Mesendoderm (in vitro differentiated cells): ENCODE measurements at regions not wholly inside any gene's neighbourhood (a gene's known extent, or its start where the extent isn't known, plus 50 kb on each side); places are given as distances from the start of the nearest gene placed in this dataset.

Experiments
- DNase-seq: peaks from one replicate; pipeline ENCODE4 v3.0.0; 2013
- H2AK5ac ChIP-seq: 2 replicates; pipeline ENCODE4 v1.6.1; 2013; ENCODE audit warnings: low read length, inconsistent platforms
- H2BK120ac ChIP-seq: 2 replicates; pipeline ENCODE4 v1.6.1; 2013; ENCODE audit warnings: low read depth, mild to moderate bottlenecking, low read length, moderate library complexity, mixed read lengths
- H2BK15ac ChIP-seq: replicated peaks from 2 replicates; pipeline ENCODE4 v1.6.1; 2013; ENCODE audit warnings: low read depth, mild to moderate bottlenecking, moderate library complexity
- H2BK5ac ChIP-seq: 2 replicates; pipeline ENCODE4 v1.6.1; 2013; ENCODE audit warnings: low read length, inconsistent platforms
- H3K18ac ChIP-seq: 2 replicates; pipeline ENCODE4 v1.6.1; 2013; ENCODE audit warnings: mild to moderate bottlenecking, low read length, mixed read lengths
- H3K23ac ChIP-seq: one replicate; pipeline ENCODE4 v1.6.1; 2013; ENCODE audit warnings: low read length
- H3K27ac ChIP-seq: 2 replicates; pipeline ENCODE4 v1.5.1; 2013; ENCODE audit warnings: low read depth, mild to moderate bottlenecking, inconsistent platforms, low read length, moderate library complexity
- H3K27me3 ChIP-seq: 2 replicates; pipeline ENCODE4 v1.6.1; 2013; ENCODE audit warnings: low read length, control low read depth, mild to moderate bottlenecking, inconsistent platforms; ENCODE audit not compliant: insufficient read depth, poor library complexity
- H3K36me3 ChIP-seq: 2 replicates; pipeline ENCODE4 v1.6.1; 2013; ENCODE audit warnings: low read length, inconsistent platforms; ENCODE audit not compliant: control insufficient read depth, insufficient read depth
- H3K4ac ChIP-seq: one replicate; pipeline ENCODE4 v1.6.1; 2013; ENCODE audit warnings: low read depth, mild to moderate bottlenecking, low read length, moderate library complexity
- H3K4me1 ChIP-seq: 2 replicates; pipeline ENCODE4 v1.6.1; 2013; ENCODE audit warnings: low read depth, low read length, inconsistent platforms; ENCODE audit not compliant: control insufficient read depth
- H3K4me2 ChIP-seq: 2 replicates; pipeline ENCODE4 v1.6.1; 2013; ENCODE audit warnings: low read length
- H3K4me3 ChIP-seq: 2 replicates; pipeline ENCODE4 v1.5.1; 2013; ENCODE audit warnings: mild to moderate bottlenecking, low read length
- H3K56ac ChIP-seq: one replicate; pipeline ENCODE4 v1.6.1; 2013; ENCODE audit warnings: low read length
- H3K79me1 ChIP-seq: 2 replicates; pipeline ENCODE4 v1.6.1; 2013; ENCODE audit warnings: low read length, inconsistent platforms
- H3K79me2 ChIP-seq: 2 replicates; pipeline ENCODE4 v1.6.1; 2013; ENCODE audit warnings: mild to moderate bottlenecking, low read length; ENCODE audit not compliant: control insufficient read depth, insufficient read depth
- H3K9ac ChIP-seq: 2 replicates; pipeline ENCODE4 v1.6.1; 2013; ENCODE audit warnings: low read length, inconsistent platforms
- H4K5ac ChIP-seq: one replicate; pipeline ENCODE4 v1.6.1; 2013; ENCODE audit warnings: low read length
- H4K8ac ChIP-seq: one replicate; pipeline ENCODE4 v1.6.1; 2013; ENCODE audit warnings: low read depth, mild to moderate bottlenecking, control low read depth, low read length, moderate library complexity
- WGBS: extraction: QIAGEN DNeasy Blood & Tissue Kit; methylation state at CpG from one replicate; pipeline ENCODE4 v1.1.7; 2013; ENCODE audit warnings: low lambda C conversion rate, missing lambda C conversion rate; ENCODE audit not compliant: insufficient coverage; ENCODE audit errors: extremely low coverage; 5-methylcytosine and 5-hydroxymethylcytosine counted together

DNA sequence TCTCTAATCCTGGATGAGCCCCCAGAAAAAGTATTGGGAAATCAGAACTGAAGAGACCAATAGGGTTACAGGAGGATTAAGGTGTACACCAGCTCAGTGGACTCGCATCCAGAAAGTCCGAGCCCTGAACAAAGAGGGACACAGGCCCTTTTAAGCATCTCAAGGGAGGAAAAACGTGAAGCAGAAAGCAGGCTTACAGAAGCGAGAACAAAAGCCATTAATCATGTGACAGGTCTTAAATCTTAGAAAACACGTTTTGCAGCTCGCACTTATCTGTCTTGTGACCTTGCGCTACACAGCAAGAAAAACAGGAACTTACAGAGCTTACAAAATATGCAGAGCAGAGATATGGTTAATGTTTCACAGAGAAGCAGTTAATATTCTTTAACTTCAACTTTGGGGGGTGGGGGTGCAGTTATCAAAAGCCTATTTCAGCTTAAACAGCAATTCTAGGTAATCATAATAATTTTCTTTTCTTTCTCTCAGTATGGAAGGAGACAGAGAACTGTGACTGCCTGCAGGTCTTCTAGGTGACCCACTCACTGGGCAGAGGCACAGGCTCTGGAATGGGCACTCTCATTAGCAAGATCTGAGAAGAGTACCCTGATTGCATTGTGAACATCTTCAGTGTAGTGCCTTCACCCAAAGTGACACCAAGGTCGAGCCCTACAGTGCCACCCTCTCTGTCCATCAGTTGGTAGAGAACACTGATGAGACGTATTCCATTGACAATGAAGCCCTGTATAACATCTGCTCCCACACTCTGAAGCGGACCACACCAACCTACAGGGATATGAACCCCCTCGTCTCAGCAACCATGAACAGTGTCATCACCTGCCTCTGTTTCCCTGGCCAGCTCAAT is 65.0 kb upstream of the MOCS1 start:
- no peak overlapping the region for H3K56ac ChIP-seq
- H4K5ac ChIP-seq: no peak overlapping the region
- no peak overlapping the region for H3K4ac ChIP-seq
- H3K4me2 ChIP-seq: no peak overlapping the region
- H3K4me3 ChIP-seq: no peak overlapping the region
- H3K27ac ChIP-seq: no peak overlapping the region
- no peak overlapping the region for H2AK5ac ChIP-seq
- H4K8ac ChIP-seq: no peak overlapping the region
- no peak for DNase-seq
- WGBS: no CpG with 5 or more reads among the region's 11 CpGs
- no peak overlapping the region for H2BK5ac ChIP-seq
- no peaks in the 10 kb centered on the region for H3K79me1 ChIP-seq
- H3K79me2 ChIP-seq: no peaks in the 10 kb centered on the region
- H3K18ac ChIP-seq: no peak overlapping the region
- no peak overlapping the region for H2BK15ac ChIP-seq
- no peak overlapping the region for H3K9ac ChIP-seq
- no peak overlapping the region for H3K23ac ChIP-seq
- H3K4me1 ChIP-seq: no peaks in the 10 kb centered on the region
- no peaks in the 10 kb centered on the region for H3K36me3 ChIP-seq
- no peak overlapping the region for H2BK120ac ChIP-seq
- H3K27me3 ChIP-seq: no peaks in the 10 kb centered on the region

DNA sequence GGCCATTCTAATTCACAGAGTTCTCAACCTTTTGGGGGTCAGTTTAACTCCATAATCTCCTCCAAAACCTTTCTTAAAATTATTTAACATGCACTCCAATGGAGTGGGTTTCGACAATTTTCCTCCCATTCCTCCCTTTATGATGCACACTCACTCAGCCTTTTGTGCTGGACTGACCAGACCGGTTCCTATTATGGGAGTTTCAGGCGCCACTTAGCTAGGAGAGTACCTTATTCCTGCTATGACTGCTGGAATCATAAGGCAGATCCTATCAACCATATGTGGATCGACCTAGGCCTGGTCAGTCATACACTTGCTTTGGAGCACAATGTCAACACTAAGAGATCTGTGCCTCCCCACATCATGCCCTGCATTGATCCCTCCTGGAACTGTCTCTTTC is 63.9 kb upstream of the MOCS1 start:
- Histone ChIP-seq H3K56ac (no peak overlapping the region), H3K4me1 (no peaks in the 10 kb centered on the region), H3K18ac (no peak overlapping the region), H3K27me3 (no peaks in the 10 kb centered on the region), H3K23ac (no peak overlapping the region), H3K79me2 (no peaks in the 10 kb centered on the region), H2AK5ac (no peak overlapping the region), H2BK5ac (no peak overlapping the region), H3K4me2 (no peak overlapping the region), H2BK15ac (no peak overlapping the region), H4K5ac (no peak overlapping the region), H3K27ac (no peak overlapping the region), H3K9ac (no peak overlapping the region), H3K79me1 (no peaks in the 10 kb centered on the region), H3K36me3 (no peaks in the 10 kb centered on the region), H3K4ac (no peak overlapping the region), H2BK120ac (no peak overlapping the region), H3K4me3 (no peak overlapping the region), H4K8ac (no peak overlapping the region)
- WGBS: no CpG with 5 or more reads among the region's 4 CpGs
- DNase-seq: no peak

DNA sequence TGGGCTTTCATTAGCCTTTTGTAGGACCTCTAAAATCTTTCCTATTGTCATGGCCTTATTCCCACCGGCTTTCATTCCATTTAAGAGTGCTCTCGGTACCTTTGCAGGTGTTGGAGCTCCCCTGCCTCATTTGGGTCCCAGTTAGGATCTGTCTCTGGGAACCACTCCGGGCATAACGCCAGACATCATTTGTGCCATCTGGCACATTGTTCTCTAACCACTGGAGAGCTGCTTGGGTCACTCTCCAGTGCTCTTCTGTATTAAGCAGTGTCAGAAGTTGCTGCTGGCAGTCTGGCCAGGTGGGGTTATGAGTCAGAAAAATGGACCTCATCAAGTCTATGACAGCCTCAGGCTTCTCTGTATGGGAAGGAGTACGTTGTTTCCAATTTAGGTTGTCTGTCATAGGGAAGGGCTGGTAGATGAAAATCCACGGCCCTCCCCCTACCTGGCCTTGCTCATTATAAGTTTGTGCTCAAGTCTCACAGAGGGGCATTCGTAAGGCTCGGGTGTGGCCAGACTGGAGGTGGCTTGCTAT is 62.9 kb upstream of the MOCS1 start:
- no peak for DNase-seq
- Histone ChIP-seq H4K8ac (no peak overlapping the region), H2BK120ac (no peak overlapping the region), H3K36me3 (no peaks in the 10 kb centered on the region), H3K4me2 (no peak overlapping the region), H3K4me1 (no peaks in the 10 kb centered on the region), H3K23ac (no peak overlapping the region), H3K18ac (no peak overlapping the region), H3K79me1 (no peaks in the 10 kb centered on the region), H3K56ac (no peak overlapping the region), H2AK5ac (no peak overlapping the region), H2BK5ac (no peak overlapping the region), H3K4ac (no peak overlapping the region), H2BK15ac (no peak overlapping the region), H3K27ac (no peak overlapping the region), H3K79me2 (no peaks in the 10 kb centered on the region), H3K4me3 (no peak overlapping the region), H4K5ac (no peak overlapping the region), H3K27me3 (no peaks in the 10 kb centered on the region), H3K9ac (no peak overlapping the region)
- no CpG with 5 or more reads among the region's 8 CpGs for WGBS

- H3K4me2 ChIP-seq: no peak overlapping the region
Measured at GRCh38 chr6:39995633-39996032, 61.4 kb upstream of the MOCS1 start.

DNA sequence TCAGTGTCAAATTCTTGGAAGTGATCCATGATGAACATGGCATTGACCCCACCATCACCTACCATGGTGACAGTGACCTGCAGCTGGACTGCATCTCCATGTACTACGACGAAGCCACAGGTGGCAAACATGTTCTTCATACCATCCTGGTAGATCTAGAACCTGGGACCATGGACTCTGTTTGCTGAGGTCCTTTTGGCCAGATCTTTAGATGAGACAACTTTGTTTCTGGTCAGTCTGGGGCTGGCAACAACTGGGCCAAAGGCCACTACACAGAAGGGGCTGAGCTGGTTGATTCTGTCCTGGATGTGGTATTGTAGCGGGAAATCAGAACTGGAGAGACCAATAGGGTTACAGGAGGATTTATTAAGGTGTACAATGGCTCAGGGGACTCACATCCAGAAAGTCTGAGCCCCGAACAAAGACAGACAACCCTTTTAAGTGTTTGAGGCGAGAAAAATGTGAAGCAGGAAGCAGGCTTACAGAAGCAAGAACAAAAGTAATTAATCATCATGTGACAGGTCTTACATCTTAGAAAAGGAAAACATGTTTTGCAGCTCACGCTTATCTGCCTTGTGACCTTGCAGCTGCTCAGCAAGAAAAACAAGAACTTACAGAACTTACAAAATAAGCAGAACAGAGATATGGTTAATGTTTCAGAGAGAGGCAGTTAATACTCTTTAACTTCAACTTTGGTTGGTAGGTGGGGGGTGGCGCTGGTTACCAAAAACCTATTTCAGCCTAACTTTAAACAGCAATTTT is 58.8 kb upstream of the MOCS1 start:
- DNase-seq: no peak
- no CpG with 5 or more reads among the region's 7 CpGs for WGBS

More at GRCh38 chr6:39995633-39996032, 61.4 kb upstream of the MOCS1 start:
- Histone ChIP-seq H4K8ac (no peak overlapping the region), H3K79me1 (no peaks in the 10 kb centered on the region), H2BK120ac (no peak overlapping the region), H4K5ac (no peak overlapping the region), H3K36me3 (no peaks in the 10 kb centered on the region), H3K79me2 (no peaks in the 10 kb centered on the region), H2AK5ac (no peak overlapping the region), H3K4me1 (no peaks in the 10 kb centered on the region), H2BK5ac (no peak overlapping the region), H3K56ac (no peak overlapping the region), H3K18ac (no peak overlapping the region), H3K9ac (no peak overlapping the region), H3K4me3 (no peak overlapping the region), H2BK15ac (no peak overlapping the region), H3K23ac (no peak overlapping the region), H3K4ac (no peak overlapping the region), H3K27ac (no peak overlapping the region), H3K27me3 (no peaks in the 10 kb centered on the region)
- no peak for DNase-seq
- no CpG with 5 or more reads among the region's 4 CpGs for WGBS

More for the DNA sequence above, 58.8 kb upstream of the MOCS1 start:
- Histone ChIP-seq H3K4me1 (no peaks in the 10 kb centered on the region), H3K79me1 (no peaks in the 10 kb centered on the region), H4K5ac (no peak overlapping the region), H2BK15ac (no peak overlapping the region), H2AK5ac (no peak overlapping the region), H2BK5ac (no peak overlapping the region), H3K56ac (no peak overlapping the region), H3K4me2 (no peak overlapping the region), H3K79me2 (no peaks in the 10 kb centered on the region), H3K9ac (no peak overlapping the region), H3K4me3 (no peak overlapping the region), H3K18ac (no peak overlapping the region), H3K27me3 (no peaks in the 10 kb centered on the region), H3K36me3 (no peaks in the 10 kb centered on the region), H3K4ac (no peak overlapping the region), H3K27ac (no peak overlapping the region), H3K23ac (no peak overlapping the region), H4K8ac (no peak overlapping the region), H2BK120ac (no peak overlapping the region)
